ENCODE measurements at regions not wholly inside any gene's neighbourhood (a gene's known extent, or its start where the extent isn't known, plus 50 kb on each side); places are given as distances from the start of the nearest gene placed in this dataset.

DNA sequence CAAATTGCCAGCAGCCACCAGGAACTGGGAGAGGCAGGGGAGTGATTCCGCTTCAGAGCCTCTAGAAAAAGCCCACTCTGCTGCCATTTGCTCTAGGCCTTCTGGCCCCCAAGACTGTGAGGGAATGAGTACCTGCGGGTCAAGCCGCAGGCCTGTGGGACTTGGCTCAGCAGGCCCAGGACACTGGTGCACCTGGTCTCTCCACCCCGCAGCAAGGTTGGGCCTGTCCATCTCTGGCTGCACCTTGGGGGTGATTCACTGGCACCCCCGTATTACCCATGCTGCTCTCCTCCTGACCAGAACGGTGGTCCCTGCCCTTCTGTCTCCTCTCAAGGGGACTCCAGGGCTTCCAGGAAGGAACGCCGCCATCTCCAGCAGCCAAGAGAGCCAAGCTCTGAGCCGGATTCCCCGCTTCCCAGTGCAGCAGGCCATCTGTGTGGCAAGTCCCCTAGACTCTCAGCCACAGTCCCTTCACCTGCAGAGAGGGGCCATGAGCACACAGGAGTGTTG, 78.4 kb upstream of the OLFM1 start:
- DNase-seq (ENCODE audit: low spot score), result no peak

GRCh38 chr9:135009794-135010585, 77.5 kb upstream of the OLFM1 start:
- no peak for DNase-seq (ENCODE audit: low spot score)

DNA sequence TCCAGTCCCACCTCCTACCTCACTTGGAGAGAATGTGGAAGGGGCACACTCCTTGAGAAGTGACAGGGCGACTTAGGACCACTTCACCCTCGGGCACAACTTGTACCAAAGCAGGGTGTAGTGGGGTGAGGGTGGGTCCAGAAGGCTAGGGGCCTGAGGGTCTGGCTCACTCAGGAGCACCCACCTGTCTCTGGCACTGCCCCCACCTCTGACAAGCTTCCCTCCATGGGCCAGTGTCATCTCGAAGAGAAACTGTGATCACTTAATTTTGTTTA, 76.9 kb upstream of the OLFM1 start:
- DNase-seq (ENCODE audit: low spot score), result no peak

GRCh38 chr9:135010921-135011320, 76.5 kb upstream of the OLFM1 start:
- DNase-seq (ENCODE audit: low spot score), result no peak

DNA sequence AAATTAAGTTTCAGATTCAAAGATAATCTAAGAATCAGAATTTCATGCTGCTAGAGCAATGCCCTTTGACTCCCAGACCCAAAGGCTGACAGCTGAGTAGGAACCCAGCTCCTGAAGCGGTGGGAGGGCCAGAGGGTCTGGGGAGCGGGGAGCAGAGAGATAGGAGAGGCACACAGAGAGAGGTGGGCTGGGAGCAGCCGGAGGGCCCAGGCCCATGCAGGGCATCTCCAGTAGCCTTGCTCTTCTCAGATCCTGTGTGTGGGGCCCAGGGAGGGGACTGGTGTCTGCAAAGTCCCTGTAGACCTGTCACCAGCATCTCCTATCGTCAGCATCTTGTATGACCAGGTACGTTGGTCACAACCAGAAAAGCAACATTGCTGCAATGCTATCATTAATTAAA, 75.3 kb upstream of the OLFM1 start:
- no peak for DNase-seq (ENCODE audit: low spot score)

GRCh38 chr9:135014311-135015010, 73.0 kb upstream of the OLFM1 start:
- no peak for DNase-seq (ENCODE audit: low spot score)

GRCh38 chr9:135015096-135015495, 72.4 kb upstream of the OLFM1 start:
- DNase-seq (ENCODE audit: low spot score), result no peak

- no peak for DNase-seq (ENCODE audit: low spot score)
Observed at GRCh38 chr9:135015565-135015964, 71.9 kb upstream of the OLFM1 start.

DNA sequence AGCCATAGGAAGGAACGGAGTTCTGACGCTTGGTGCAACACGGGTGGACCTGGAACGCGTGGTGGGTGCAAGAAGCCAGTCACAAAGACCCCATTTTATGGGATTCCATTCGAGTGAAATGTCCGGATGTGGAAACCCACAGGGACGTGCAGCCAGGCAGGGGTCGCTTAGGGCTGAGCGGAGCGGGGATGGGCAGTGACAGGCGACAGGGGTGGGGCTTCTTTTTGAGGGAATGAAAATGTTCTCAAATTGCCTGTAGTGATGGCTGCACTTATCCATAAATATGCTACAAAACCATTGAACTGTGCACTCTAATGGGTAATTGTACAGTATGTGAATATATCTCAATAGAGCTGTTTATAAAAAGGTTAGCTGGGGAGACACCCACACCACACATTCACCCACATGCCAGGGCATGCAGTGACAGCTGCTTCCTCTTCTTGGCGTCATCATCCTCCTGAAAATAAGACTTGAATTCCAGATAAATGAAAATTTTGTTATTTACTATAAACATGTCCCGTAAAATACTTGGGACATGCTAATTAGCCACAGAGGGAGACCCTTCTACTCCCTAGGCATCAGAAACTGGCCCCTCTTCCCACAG, 71.3 kb upstream of the OLFM1 start:
- no peak for DNase-seq (ENCODE audit: low spot score)

DNA sequence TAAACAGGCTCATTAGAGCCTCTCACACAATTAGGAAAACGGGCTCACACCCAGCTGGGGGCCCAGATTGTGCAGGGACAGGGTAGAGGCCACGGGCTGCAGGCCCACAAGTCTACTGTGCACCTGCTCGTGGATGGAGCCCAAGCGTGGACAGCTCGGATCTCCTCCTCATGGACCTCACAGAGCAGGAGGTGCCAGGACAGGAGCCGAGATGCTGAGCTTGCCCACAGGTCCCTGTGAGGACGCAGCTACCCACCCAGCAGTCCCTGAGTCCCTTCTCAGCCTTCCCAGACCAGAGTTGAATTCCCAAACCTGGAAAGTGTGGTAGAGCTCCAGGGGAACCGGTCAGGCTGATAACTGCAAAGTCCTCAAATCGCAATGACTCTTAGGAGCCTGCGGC, 70.6 kb upstream of the OLFM1 start:
- DNase-seq (ENCODE audit: low spot score), result no peak

- no peak for DNase-seq (ENCODE audit: low spot score)
Observed at GRCh38 chr9:135017899-135018298, 69.6 kb upstream of the OLFM1 start.

DNA sequence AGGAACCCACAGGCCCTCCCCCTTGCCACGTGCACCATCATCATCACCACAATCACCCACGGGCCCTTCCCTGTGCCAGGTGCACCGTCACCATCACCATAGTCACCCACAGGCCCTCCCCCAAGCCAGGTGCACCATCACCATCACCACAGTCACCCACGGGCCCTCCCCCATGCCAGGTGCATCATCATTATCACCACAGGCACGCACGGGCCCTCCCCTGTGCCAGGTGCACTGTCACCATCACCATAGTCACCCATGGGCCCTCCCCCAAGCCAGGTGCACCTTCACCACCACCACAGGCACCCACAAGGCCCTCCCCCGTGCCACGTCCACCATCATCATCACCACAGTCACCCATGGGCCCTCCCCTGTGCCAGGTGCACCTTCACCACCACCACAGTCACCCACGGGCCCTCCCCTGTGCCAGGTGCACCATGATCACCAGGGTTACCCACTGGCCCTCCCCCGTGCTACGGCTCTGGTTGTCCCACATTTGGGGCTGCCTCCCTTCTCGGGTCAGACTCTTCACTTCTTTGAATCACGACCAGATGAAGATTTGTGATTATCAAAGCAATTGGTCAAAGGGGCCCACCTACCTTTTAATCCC, 69.1 kb upstream of the OLFM1 start:
- no peak for DNase-seq (ENCODE audit: low spot score)

DNA sequence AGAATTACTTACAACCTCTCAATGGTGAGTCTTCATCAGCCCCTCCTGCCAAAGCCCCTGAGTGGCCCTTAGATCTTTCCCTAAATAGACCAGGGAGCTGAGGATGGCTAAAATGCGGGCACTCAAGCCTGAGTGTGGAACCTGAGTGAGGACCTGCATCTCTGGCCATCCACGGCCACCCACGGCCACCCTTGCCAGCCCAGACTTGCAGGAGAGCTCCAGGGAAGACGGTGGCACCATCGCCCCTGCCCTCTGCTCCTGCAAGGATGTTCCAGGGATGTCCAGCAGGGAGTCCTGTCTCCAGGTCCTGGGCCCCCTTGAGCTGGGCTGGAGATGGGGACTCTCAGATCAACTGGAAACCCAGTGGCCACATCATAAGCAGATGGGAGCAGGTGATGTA, 68.2 kb upstream of the OLFM1 start:
- DNase-seq (ENCODE audit: low spot score), result no peak

- DNase-seq (ENCODE audit: low spot score), result no peak
Observed at GRCh38 chr9:135020481-135021392, 66.7 kb upstream of the OLFM1 start.

- no peak for DNase-seq (ENCODE audit: low spot score)
Observed at GRCh38 chr9:135021393-135021789, 66.1 kb upstream of the OLFM1 start.

- DNase-seq (ENCODE audit: low spot score), result no peak
Observed at GRCh38 chr9:135022191-135022870, 65.1 kb upstream of the OLFM1 start.

DNA sequence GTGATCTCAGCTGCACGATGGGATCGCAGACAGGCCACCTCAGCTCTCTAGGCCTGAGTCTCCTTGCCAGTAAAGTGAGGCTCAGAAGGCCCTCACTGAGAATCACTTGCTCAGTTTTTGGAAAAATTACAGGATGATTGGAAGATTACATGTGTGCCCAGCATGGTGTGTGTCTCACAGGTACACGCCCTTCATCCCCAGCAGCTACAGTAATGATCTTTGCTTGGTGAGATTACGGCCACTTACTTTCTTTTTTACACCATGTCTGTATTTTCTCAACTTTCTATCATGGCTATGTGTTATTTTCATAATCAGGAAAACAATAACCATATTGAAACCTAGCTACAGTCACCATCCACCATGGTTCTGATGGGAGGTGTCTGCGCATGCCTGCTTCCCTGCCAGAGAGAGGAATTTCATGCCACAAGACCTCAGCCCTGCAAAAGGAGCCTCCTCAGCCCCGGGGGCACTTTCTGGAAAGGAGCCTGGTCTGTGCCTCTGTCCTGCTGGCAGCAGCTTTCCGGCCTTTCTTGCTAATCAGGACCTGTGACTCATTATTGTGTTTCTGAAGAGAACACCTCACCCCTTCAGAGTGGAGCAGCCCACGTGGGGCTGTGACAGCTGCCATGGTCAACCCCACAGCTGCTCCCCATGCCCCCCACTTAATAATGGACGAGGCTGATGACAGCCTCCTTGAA, 64.2 kb upstream of the OLFM1 start:
- DNase-seq (ENCODE audit: low spot score), result no peak

- no peak for DNase-seq (ENCODE audit: low spot score)
Observed at GRCh38 chr9:135023786-135024405, 63.6 kb upstream of the OLFM1 start.

- no peak for DNase-seq (ENCODE audit: low spot score)
Observed at GRCh38 chr9:135029463-135029862, 58.0 kb upstream of the OLFM1 start.

Measured in germinal center (tissue), 1 donor.